A673 (cell line): ENCODE measurements at regions not wholly inside any gene's neighbourhood (a gene's known extent, or its start where the extent isn't known, plus 50 kb on each side); places are given as distances from the start of the nearest gene placed in this dataset.

ENCODE experiments used
- BruUV-seq: library from RNA; stranded (reverse); fragments of 400-500 nt; replicated peaks from 2 replicates; lab custom pipeline; 2021; lab: Mats Ljungman, UMichigan
- CTCF ChIA-PET: fragments of 300-600 bp; sonication (Branson Sonifier 250); formaldehyde crosslinking; loops from one replicate; lab custom pipeline; 2022; ENCODE audit warnings: antibody characterized with exemption; lab: Charles Lee
- POLR2A ChIA-PET: fragments of 300-600 bp; sonication (Branson Sonifier 250); formaldehyde crosslinking; loops from one replicate; lab custom pipeline; 2022; ENCODE audit warnings: antibody characterized with exemption; ENCODE audit not compliant: low non-redundant PET; lab: Charles Lee
- DNase-seq: peaks from one replicate; pipeline ENCODE4 v3.0.0-alpha.2; 2015; ENCODE audit warnings: low spot score
- H3K27ac ChIP-seq: fragments of 200-600 bp; sonication (generic); 2 replicates; pipeline ENCODE4 v1.5.1; 2016; ENCODE audit warnings: mixed run types, low read depth, mild to moderate bottlenecking, mixed read lengths, antibody characterized with exemption, low read length; ENCODE audit not compliant: poor library complexity, severe bottlenecking
- H3K27me3 ChIP-seq: fragments of 200-600 bp; sonication (generic); replicated peaks from 2 replicates; pipeline ENCODE4 v1.6.1; 2017; ENCODE audit warnings: mixed run types, low read depth, mild to moderate bottlenecking, mixed read lengths, antibody characterized with exemption, low read length; ENCODE audit not compliant: insufficient read depth, poor library complexity
- H3K36me3 ChIP-seq: fragments of 200-600 bp; sonication (generic); 2 replicates; pipeline ENCODE4 v1.6.1; 2016; ENCODE audit warnings: mixed run types, mild to moderate bottlenecking, mixed read lengths, antibody characterized with exemption, low read length; ENCODE audit not compliant: insufficient read depth, poor library complexity, severe bottlenecking
- H3K4me1 ChIP-seq: fragments of 200-600 bp; sonication (generic); 2 replicates; pipeline ENCODE4 v1.6.1; 2017; ENCODE audit warnings: mixed run types, mild to moderate bottlenecking, mixed read lengths, antibody characterized with exemption, low read length; ENCODE audit not compliant: insufficient read depth, poor library complexity, severe bottlenecking
- H3K4me3 ChIP-seq: fragments of 200-600 bp; sonication (generic); 2 replicates; pipeline ENCODE4 v1.5.1; 2016; ENCODE audit warnings: low read depth, mixed run types, mild to moderate bottlenecking, mixed read lengths, low read length; ENCODE audit not compliant: poor library complexity, severe bottlenecking
- H3K9me3 ChIP-seq: fragments of 200-600 bp; sonication (generic); 2 replicates; pipeline ENCODE4 v1.6.1; 2016; ENCODE audit warnings: mixed run types, low read depth, mild to moderate bottlenecking, mixed read lengths, antibody characterized with exemption, low read length; ENCODE audit not compliant: poor library complexity, severe bottlenecking
- EZH2 ChIP-seq: fragments of 200-600 bp; sonication (generic); IDR thresholded peaks from 2 replicates; pipeline ENCODE4 v1.6.1; 2017; ENCODE audit warnings: borderline replicate concordance, low read depth, mild to moderate bottlenecking, mixed read lengths, antibody characterized with exemption, low read length; ENCODE audit not compliant: poor library complexity, severe bottlenecking
- intact Hi-C: fragments of 100-400 bp; cut with micrococcal nuclease; formaldehyde crosslinking; loops from one replicate; pipeline ENCODE4 v1.10.0; 2022; ENCODE audit not compliant: unreplicated experiment
- TF ChIP-seq, protein P1 (sequence below): fragments of 300-800, 200-600 bp; sonication (generic); conservative IDR thresholded peaks from 2 replicates; pipeline ENCODE4 v1.5.1; 2017; ENCODE audit warnings: low read depth, mild to moderate bottlenecking, antibody characterized with exemption, low read length, moderate library complexity, mixed read lengths

DNA sequence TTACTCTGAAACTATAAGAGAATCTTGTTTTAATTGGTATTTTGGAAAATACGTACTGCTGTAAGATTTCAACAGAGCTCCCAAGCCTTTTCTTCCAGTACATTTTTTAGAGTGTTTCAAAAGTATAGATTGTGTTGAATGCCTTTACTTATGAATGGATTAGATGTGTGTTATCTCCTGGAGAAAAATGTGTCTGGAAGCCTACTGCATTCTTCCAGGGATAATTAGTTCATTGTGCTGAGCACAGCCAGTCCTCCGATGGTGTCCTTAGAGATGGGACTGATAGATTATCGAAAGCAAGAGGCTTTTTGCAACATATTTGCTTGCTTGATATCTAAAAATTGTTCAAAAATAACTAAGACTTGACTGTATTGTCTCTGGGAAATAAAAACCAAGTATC, 114.2 kb downstream of the PLEKHG1 start:
- Histone ChIP-seq H3K36me3 (no peaks in the 10 kb centered on the region), H3K27ac (no peak overlapping the region), H3K9me3 (no peaks in the 10 kb centered on the region), H3K4me3 (no peak overlapping the region), H3K27me3 (no peaks in the 10 kb centered on the region), H3K4me1 (peaks cover 11% of the 10 kb centered on the region)
- no TSS peak for BruUV-seq
- CTCF ChIA-PET = no interaction called here
- intact Hi-C loops = no loop called here
- POLR2A ChIA-PET = no interaction called here
- no peak for TF ChIP-seq EZH2
- TF ChIP-seq, protein P1, sequence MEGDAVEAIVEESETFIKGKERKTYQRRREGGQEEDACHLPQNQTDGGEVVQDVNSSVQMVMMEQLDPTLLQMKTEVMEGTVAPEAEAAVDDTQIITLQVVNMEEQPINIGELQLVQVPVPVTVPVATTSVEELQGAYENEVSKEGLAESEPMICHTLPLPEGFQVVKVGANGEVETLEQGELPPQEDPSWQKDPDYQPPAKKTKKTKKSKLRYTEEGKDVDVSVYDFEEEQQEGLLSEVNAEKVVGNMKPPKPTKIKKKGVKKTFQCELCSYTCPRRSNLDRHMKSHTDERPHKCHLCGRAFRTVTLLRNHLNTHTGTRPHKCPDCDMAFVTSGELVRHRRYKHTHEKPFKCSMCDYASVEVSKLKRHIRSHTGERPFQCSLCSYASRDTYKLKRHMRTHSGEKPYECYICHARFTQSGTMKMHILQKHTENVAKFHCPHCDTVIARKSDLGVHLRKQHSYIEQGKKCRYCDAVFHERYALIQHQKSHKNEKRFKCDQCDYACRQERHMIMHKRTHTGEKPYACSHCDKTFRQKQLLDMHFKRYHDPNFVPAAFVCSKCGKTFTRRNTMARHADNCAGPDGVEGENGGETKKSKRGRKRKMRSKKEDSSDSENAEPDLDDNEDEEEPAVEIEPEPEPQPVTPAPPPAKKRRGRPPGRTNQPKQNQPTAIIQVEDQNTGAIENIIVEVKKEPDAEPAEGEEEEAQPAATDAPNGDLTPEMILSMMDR = no peak
- no peak for DNase-seq

DNA sequence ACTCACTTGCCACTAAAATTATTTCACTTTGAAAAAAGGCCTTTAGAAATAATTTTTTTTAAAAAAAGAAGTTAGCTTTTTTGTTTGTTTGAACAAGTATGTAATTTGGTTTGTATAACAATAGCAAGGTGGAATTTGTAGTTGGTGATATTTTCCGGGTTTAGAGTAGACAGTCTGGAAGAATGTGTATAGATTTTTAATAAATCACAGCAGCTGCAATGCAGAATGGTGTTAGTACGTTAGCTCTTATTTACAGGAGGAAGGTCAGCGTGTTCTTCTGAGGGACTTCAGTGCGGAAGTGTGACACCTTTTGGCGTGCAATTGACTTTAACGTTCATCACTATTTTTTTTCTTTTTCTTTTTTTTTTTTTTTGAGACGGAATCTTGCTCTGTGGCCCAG, 115.4 kb downstream of the PLEKHG1 start:
- DNase-seq = no peak
- Histone ChIP-seq H3K27me3 (no peaks in the 10 kb centered on the region), H3K27ac (no peak overlapping the region), H3K36me3 (no peaks in the 10 kb centered on the region), H3K4me3 (no peak overlapping the region), H3K4me1 (peaks cover 23% of the 10 kb centered on the region), H3K9me3 (no peaks in the 10 kb centered on the region)
- intact Hi-C loops = no loop called here
- POLR2A ChIA-PET = no interaction called here
- BruUV-seq = no TSS peak
- TF ChIP-seq, protein P1 = no peak
- TF ChIP-seq EZH2 = no peak
- CTCF ChIA-PET = no interaction called here

DNA sequence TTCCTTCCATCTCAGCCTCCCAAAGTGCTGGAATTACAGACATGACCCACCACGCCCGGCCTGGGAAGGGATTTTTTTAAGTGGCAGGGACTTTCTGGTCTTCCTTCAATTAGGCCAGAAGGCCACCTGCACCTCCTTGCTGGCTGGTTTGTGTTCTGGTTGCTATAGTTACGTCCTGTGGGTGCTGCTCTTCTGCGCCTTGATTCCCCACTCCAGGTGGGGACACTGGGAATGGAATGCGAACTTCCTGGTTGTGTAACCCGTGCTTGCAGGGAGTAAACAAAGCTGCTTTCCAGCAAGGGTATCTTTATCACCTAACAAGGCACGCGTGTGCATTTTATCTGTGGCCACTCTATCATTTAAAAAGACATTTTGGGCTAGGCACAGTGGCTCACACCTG, 117.7 kb downstream of the PLEKHG1 start:
- H3K4me1 ChIP-seq = peaks cover 30% of the 10 kb centered on the region
- no peak overlapping the region for H3K27ac ChIP-seq
- TF ChIP-seq EZH2 = no peak
- TF ChIP-seq, protein P1 = no peak
- H3K36me3 ChIP-seq = no peaks in the 10 kb centered on the region
- no peaks in the 10 kb centered on the region for H3K9me3 ChIP-seq
- intact Hi-C loops = no loop called here
- ChIA-PET CTCF (no interaction called here), POLR2A (interaction anchor here (0.6 kb wide), 1 partner anchor 9 kb away, joined by 3 read pairs; no protein-coding TSS in a partner anchor)
- no peaks in the 10 kb centered on the region for H3K27me3 ChIP-seq
- no peak overlapping the region for H3K4me3 ChIP-seq
- no TSS peak for BruUV-seq
- no peak for DNase-seq
